Mesenchymal stem cell (in vitro differentiated cells and primary cell): ENCODE measurements at regions not wholly inside any gene's neighbourhood (a gene's known extent, or its start where the extent isn't known, plus 50 kb on each side); places are given as distances from the start of the nearest gene placed in this dataset.

Source experiments
- DNase-seq: peaks from one replicate; pipeline ENCODE4 v3.0.0-alpha.2; 2013
- H2AFZ ChIP-seq: one replicate; pipeline ENCODE4 v1.6.1; 2013; ENCODE audit warnings: low read depth, mild to moderate bottlenecking, control low read depth, inconsistent platforms, low read length, moderate library complexity
- H2AK5ac ChIP-seq: 2 replicates; pipeline ENCODE4 v1.6.1; 2013; ENCODE audit warnings: low read length, moderate library complexity, mild to moderate bottlenecking, inconsistent platforms; ENCODE audit not compliant: severe bottlenecking
- H2BK120ac ChIP-seq: one replicate; pipeline ENCODE4 v1.6.1; 2013; ENCODE audit warnings: low read depth, mild to moderate bottlenecking, inconsistent platforms, low read length, moderate library complexity
- H2BK12ac ChIP-seq, 2 experiments: one replicate each; pipeline ENCODE4 v1.6.1; 2013; ENCODE audit warnings: inconsistent platforms in 2 of 2, low read length in 2 of 2, mild to moderate bottlenecking in 2 of 2, moderate library complexity in 2 of 2, control low read depth in 1 of 2
- H2BK15ac ChIP-seq: one replicate; pipeline ENCODE4 v1.6.1; 2013; ENCODE audit warnings: mild to moderate bottlenecking, low read depth, inconsistent platforms; ENCODE audit not compliant: poor library complexity, severe bottlenecking
- H2BK5ac ChIP-seq: 2 replicates; pipeline ENCODE4 v1.6.1; 2013; ENCODE audit warnings: low read depth, mild to moderate bottlenecking, low read length, control low read depth, inconsistent platforms; ENCODE audit not compliant: poor library complexity, severe bottlenecking
- H3K14ac ChIP-seq, 2 experiments: one replicate each; pipeline ENCODE4 v1.6.1; 2013; ENCODE audit warnings: inconsistent platforms in 2 of 2, low read length in 2 of 2, control low read depth in 1 of 2, mild to moderate bottlenecking in 1 of 2, moderate library complexity in 1 of 2
- H3K18ac ChIP-seq, 2 experiments: one replicate each; pipeline ENCODE4 v1.6.1; 2013; ENCODE audit warnings: inconsistent platforms in 2 of 2, low read length in 2 of 2, control low read depth in 1 of 2, low read depth in 1 of 2, mild to moderate bottlenecking in 1 of 2
- H3K23ac ChIP-seq, 2 experiments: one replicate each; pipeline ENCODE4 v1.6.1; 2013; ENCODE audit warnings: inconsistent platforms in 2 of 2, low read length in 2 of 2, mild to moderate bottlenecking in 2 of 2, moderate library complexity in 2 of 2, control low read depth in 1 of 2
- H3K27ac ChIP-seq: 2 replicates; pipeline ENCODE4 v1.5.1; 2013; ENCODE audit warnings: mild to moderate bottlenecking, moderate library complexity, low read length, control low read depth, inconsistent platforms; ENCODE audit not compliant: poor library complexity, severe bottlenecking
- H3K27me3 ChIP-seq, 2 experiments: 2 replicates each; pipeline versions ENCODE4 v1.6.1 to v1.7.0; 2013; ENCODE audit warnings: low read length in 2 of 2, mild to moderate bottlenecking in 2 of 2, moderate library complexity in 2 of 2, control low read depth in 1 of 2, inconsistent platforms in 1 of 2; ENCODE audit not compliant: control insufficient read depth in 1 of 2, insufficient read depth in 1 of 2
- H3K36me3 ChIP-seq, 2 experiments: 2 replicates each; pipeline versions ENCODE4 v1.6.1 to v1.7.0; 2013; ENCODE audit warnings: low read length in 2 of 2, control low read depth in 1 of 2, inconsistent platforms in 1 of 2, low read depth in 1 of 2, mild to moderate bottlenecking in 1 of 2; ENCODE audit not compliant: insufficient read depth in 2 of 2, control insufficient read depth in 1 of 2
- H3K4ac ChIP-seq, 2 experiments: one replicate each; pipeline ENCODE4 v1.6.1; 2013; ENCODE audit warnings: inconsistent platforms in 2 of 2, low read length in 2 of 2, mild to moderate bottlenecking in 2 of 2, moderate library complexity in 2 of 2, control low read depth in 1 of 2, low read depth in 1 of 2
- H3K4me1 ChIP-seq: 2 replicates; pipeline ENCODE4 v1.6.1; 2013; ENCODE audit warnings: low read depth, low read length, control low read depth; ENCODE audit not compliant: control insufficient read depth, insufficient read depth
- H3K4me2 ChIP-seq: 2 replicates; pipeline ENCODE4 v1.6.1; 2013; ENCODE audit warnings: low read length, mild to moderate bottlenecking, inconsistent platforms; ENCODE audit not compliant: poor library complexity, severe bottlenecking
- H3K4me3 ChIP-seq, 2 experiments: 2 replicates each; pipeline versions ENCODE4 v1.5.1 to v1.7.0; 2013; ENCODE audit warnings: low read length in 2 of 2, mild to moderate bottlenecking in 2 of 2, control low read depth in 1 of 2, low read depth in 1 of 2; ENCODE audit not compliant: insufficient read depth in 1 of 2
- H3K79me1 ChIP-seq: replicated peaks from 2 replicates; pipeline ENCODE4 v1.6.1; 2013; ENCODE audit warnings: mild to moderate bottlenecking, control low read depth, low read length, inconsistent platforms; ENCODE audit not compliant: poor library complexity, severe bottlenecking
- H3K9ac ChIP-seq: 2 replicates; pipeline ENCODE4 v1.7.0; 2013; ENCODE audit warnings: mild to moderate bottlenecking, low read length, moderate library complexity
- H3K9me3 ChIP-seq: 2 replicates; pipeline ENCODE4 v1.7.0; 2013; ENCODE audit warnings: mild to moderate bottlenecking, low read length; ENCODE audit not compliant: control insufficient read depth
- H4K8ac ChIP-seq: one replicate; pipeline ENCODE4 v1.6.1; 2013; ENCODE audit warnings: inconsistent platforms, mild to moderate bottlenecking, low read length, moderate library complexity
- H4K91ac ChIP-seq: one replicate; pipeline ENCODE4 v1.6.1; 2013; ENCODE audit warnings: mild to moderate bottlenecking, low read length, inconsistent platforms
- WGBS: methylation state at CpG from one replicate; pipeline ENCODE4 v1.1.7; 2013; ENCODE audit warnings: mixed read lengths; 5-methylcytosine and 5-hydroxymethylcytosine counted together

DNA sequence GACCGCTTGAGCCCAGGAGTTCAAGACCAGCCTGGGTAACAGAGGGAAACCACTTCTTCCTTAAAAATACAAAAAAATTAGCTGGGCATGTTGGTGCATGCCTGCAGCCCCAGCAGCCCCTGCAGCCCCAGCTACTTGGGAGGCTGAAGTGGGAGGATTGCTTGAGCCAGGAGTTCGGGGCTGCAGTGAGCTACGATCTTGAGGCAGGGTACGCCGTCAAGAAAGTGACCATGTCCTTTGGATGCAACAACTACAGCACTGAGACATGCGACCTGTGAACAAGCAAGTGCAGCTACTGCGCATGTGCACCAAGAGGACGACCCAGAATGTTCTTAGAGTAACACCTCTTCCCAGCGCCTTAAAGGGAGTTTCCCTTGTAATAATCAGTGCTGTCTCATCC, 66.6 kb upstream of the ZNF479 start:
- H2BK12ac ChIP-seq, result no peak overlapping the region
- H3K4ac ChIP-seq, result no peak overlapping the region
- no peak overlapping the region for H3K23ac ChIP-seq
- 83% methylated on average over 9 of the region's 9 CpGs for WGBS
- no peak overlapping the region for H2AK5ac ChIP-seq
- H3K9me3 ChIP-seq, result peaks cover 14% of the 10 kb centered on the region
- no peak for DNase-seq
- H3K4me1 ChIP-seq, result no peaks in the 10 kb centered on the region
- H3K18ac ChIP-seq, result no peak overlapping the region
- no peak overlapping the region for H2AFZ ChIP-seq
- no peaks in the 10 kb centered on the region for H3K36me3 ChIP-seq
- no peaks in the 10 kb centered on the region for H3K79me1 ChIP-seq
- H3K9ac ChIP-seq, result no peak overlapping the region
- H3K4me3 ChIP-seq, result no peak overlapping the region
- H2BK5ac ChIP-seq, result no peak overlapping the region
- H2BK15ac ChIP-seq, result no peak overlapping the region
- H3K27me3 ChIP-seq, result no peaks in the 10 kb centered on the region
- no peak overlapping the region for H4K91ac ChIP-seq
- no peak overlapping the region for H3K4me2 ChIP-seq
- no peak overlapping the region for H3K27ac ChIP-seq
- H2BK120ac ChIP-seq, result no peak overlapping the region
- H4K8ac ChIP-seq, result no peak overlapping the region
- H3K14ac ChIP-seq, result no peak overlapping the region

- no peak overlapping the region for H3K23ac ChIP-seq
- no peak overlapping the region for H4K91ac ChIP-seq
- H2BK5ac ChIP-seq, result no peak overlapping the region
- no peak overlapping the region for H3K4me2 ChIP-seq
- peaks cover 14% of the 10 kb centered on the region for H3K9me3 ChIP-seq
- no peaks in the 10 kb centered on the region for H3K27me3 ChIP-seq
- no peak overlapping the region for H2AK5ac ChIP-seq
- H3K9ac ChIP-seq, result no peak overlapping the region
- no peaks in the 10 kb centered on the region for H3K79me1 ChIP-seq
- H2BK120ac ChIP-seq, result no peak overlapping the region
- no peak overlapping the region for H3K18ac ChIP-seq
- no peaks in the 10 kb centered on the region for H3K4me1 ChIP-seq
- no peak overlapping the region for H2BK15ac ChIP-seq
- H3K4ac ChIP-seq, result no peak overlapping the region
- no peak overlapping the region for H2BK12ac ChIP-seq
- no peaks in the 10 kb centered on the region for H3K36me3 ChIP-seq
- no peak overlapping the region for H4K8ac ChIP-seq
- DNase-seq, result no peak
- H2AFZ ChIP-seq, result no peak overlapping the region
- H3K14ac ChIP-seq, result no peak overlapping the region
- WGBS, result 84% methylated on average over 6 of the region's 7 CpGs
- H3K27ac ChIP-seq, result no peak overlapping the region
- no peak overlapping the region for H3K4me3 ChIP-seq
These were observed 67.0 kb upstream of the ZNF479 start for GRCh38 chr7:57199252-57199651.

- WGBS, result 89% methylated on average over 14 of the region's 14 CpGs
- no peak for DNase-seq
- H3K18ac ChIP-seq, result no peak overlapping the region
These were observed 69.0 kb upstream of the ZNF479 start for GRCh38 chr7:57201021-57201894.

DNA sequence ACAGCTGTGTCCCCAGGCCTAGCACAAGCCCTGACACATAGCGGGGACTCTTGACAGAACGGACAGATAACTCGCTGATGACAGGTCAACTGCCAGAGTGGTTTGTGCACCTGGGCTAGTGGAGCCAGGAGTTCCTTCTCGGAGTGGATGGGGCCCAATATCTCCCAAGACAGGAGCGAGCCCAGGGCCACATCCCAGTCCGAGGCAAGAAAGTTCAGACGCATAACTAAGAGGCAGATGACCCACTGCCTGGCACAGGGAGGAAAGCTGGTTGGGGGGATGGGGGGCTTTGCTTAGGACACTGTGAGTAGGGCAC, 69.6 kb upstream of the ZNF479 start:
- Histone ChIP-seq H3K4me2 (no peak overlapping the region), H2BK12ac (no peak overlapping the region), H3K4me1 (no peaks in the 10 kb centered on the region), H3K14ac (no peak overlapping the region), H3K4me3 (no peak overlapping the region), H3K4ac (no peak overlapping the region), H2BK5ac (no peak overlapping the region), H3K27ac (no peak overlapping the region), H2AK5ac (no peak overlapping the region), H3K23ac (no peak overlapping the region), H3K9ac (no peak overlapping the region), H4K8ac (no peak overlapping the region), H2AFZ (no peak overlapping the region), H2BK120ac (no peak overlapping the region), H3K79me1 (no peaks in the 10 kb centered on the region), H3K27me3 (no peaks in the 10 kb centered on the region), H2BK15ac (no peak overlapping the region), H3K18ac (no peak overlapping the region), H3K36me3 (no peaks in the 10 kb centered on the region), H4K91ac (no peak overlapping the region), H3K9me3 (peaks cover 14% of the 10 kb centered on the region)
- WGBS, result 80% methylated on average over 5 of the region's 7 CpGs
- no peak for DNase-seq

More at GRCh38 chr7:57201021-57201894, 69.0 kb upstream of the ZNF479 start:
- Histone ChIP-seq H3K4me3 (no peak overlapping the region), H4K8ac (no peak overlapping the region), H2BK120ac (no peak overlapping the region), H3K14ac (no peak overlapping the region), H3K4ac (no peak overlapping the region), H3K27me3 (no peaks in the 10 kb centered on the region), H3K9ac (no peak overlapping the region), H2BK12ac (no peak overlapping the region), H2AFZ (no peak overlapping the region), H2BK5ac (no peak overlapping the region), H3K9me3 (peaks cover 14% of the 10 kb centered on the region), H3K36me3 (no peaks in the 10 kb centered on the region), H2AK5ac (no peak overlapping the region), H3K4me2 (no peak overlapping the region), H3K4me1 (no peaks in the 10 kb centered on the region), H3K27ac (no peak overlapping the region), H2BK15ac (no peak overlapping the region), H3K79me1 (no peaks in the 10 kb centered on the region), H3K23ac (no peak overlapping the region), H4K91ac (no peak overlapping the region)
